Heart left ventricle (tissue), 16 donors: ENCODE measurements at regions not wholly inside any gene's neighbourhood (a gene's known extent, or its start where the extent isn't known, plus 50 kb on each side); places are given as distances from the start of the nearest gene placed in this dataset.

Source experiments
- ATAC-seq, 4 donors: fragments of 200-7000 bp; cut with Tn5 transposase; one replicate each; pipeline ENCODE4 v1.9.1; 2020 to 2022; ENCODE audit warnings: moderate library complexity in 4 of 4, mild to moderate bottlenecking in 3 of 4, moderate number of reproducible peaks in 1 of 4
- DNase-seq, 5 donors: peaks; one replicate each; pipeline ENCODE4 v3.0.0-alpha.2; 2020
- H3K27ac ChIP-seq, 12 donors: fragments of 200-600 bp; sonication (generic) in 4 of 12; one replicate each; pipeline versions ENCODE4 v1.5.0 to v1.8.0; 2016 to 2022; ENCODE audit warnings: mild to moderate bottlenecking in 2 of 12
- H3K27me3 ChIP-seq, 9 donors: fragments of 200-600 bp; sonication (generic) in 2 of 9; one replicate each; pipeline versions ENCODE4 v1.5.1 to v1.8.0; 2016 to 2022; ENCODE audit warnings: mild to moderate bottlenecking in 3 of 9
- H3K36me3 ChIP-seq, 9 donors: fragments of 200-600 bp; sonication (generic) in 2 of 9; one replicate each; pipeline versions ENCODE4 v1.5.0 to v1.8.0; 2018 to 2022; ENCODE audit warnings: mild to moderate bottlenecking in 2 of 9
- H3K4me1 ChIP-seq, 12 donors: fragments of 200-600 bp; sonication (generic) in 4 of 12; one replicate each; pipeline versions ENCODE4 v1.5.0 to v1.8.0; 2016 to 2022; ENCODE audit warnings: mild to moderate bottlenecking in 3 of 12
- H3K4me3 ChIP-seq, 12 donors: fragments of 200-600 bp; sonication (generic) in 4 of 12; one replicate each; pipeline versions ENCODE4 v1.5.0 to v1.8.0; 2017 to 2022; ENCODE audit warnings: mild to moderate bottlenecking in 9 of 12, moderate library complexity in 4 of 12
- H3K9me3 ChIP-seq, 12 donors: fragments of 200-600 bp; sonication (generic) in 4 of 12; one replicate each; pipeline versions ENCODE4 v1.5.0 to v1.8.0; 2016 to 2022; ENCODE audit warnings: mild to moderate bottlenecking in 1 of 12
- CTCF ChIP-seq, 12 donors: fragments of 200-600 bp; sonication (generic) in 4 of 12; IDR thresholded peaks; one replicate each; pipeline versions ENCODE4 v1.5.0 to v1.8.0; 2018 to 2022; ENCODE audit warnings: antibody characterized with exemption in 12 of 12, mild to moderate bottlenecking in 5 of 12
- POLR2A ChIP-seq, 2 donors: fragments of 450-650 bp; IDR thresholded peaks; one replicate each; pipeline ENCODE4 v1.6.1; 2017; ENCODE audit warnings: antibody characterized with exemption in 2 of 2, mild to moderate bottlenecking in 2 of 2, moderate library complexity in 2 of 2
- WGBS, 4 donors: extraction: QIAGEN DNeasy Blood & Tissue Kit in 2 of 4; methylation state at CpG; one replicate each; pipeline versions ENCODE4 v1.1.5 to v1.1.7; 2013 to 2018; 5-methylcytosine and 5-hydroxymethylcytosine counted together
- intact Hi-C, 10 donors: fragments of 100-400 bp; cut with DNase I; formaldehyde crosslinking; loops; one replicate each; pipeline versions ENCODE4 v1.11.1 to v1.14.2; 2022
- donor health status: ischemic (EF 13 %, LVEDD 7.1; RV severe dilation, severe dysfunction).
- donor health status: healthy with polysubstance abuse.
- donor health status: DM: no; HTN: yes; CAD: no.
- donor health status: DM: no; HTN: no; CAD: no.
- donor health status: ischemic (EF 25% LVEDD 6.9; RV normal size, moderate dysfunction).
- donor health status: ischemic (EF 25% LVEDD 5.7; RV mildly dilated, moderate dysfunction).
- donor health status: healthy.
- donor health status: DM: yes; HTN: yes; CAD: no.
- donor health status: ischemic (EF 35%, LVEDD 5.7; RV mildly dilated, moderate dysfunction).
- donor health status: nonischemic (EF 11% LVEDD 7.7; RV severe dilation, severe dysfunction).
- donor health status: DM: yes; HTN: yes; CAD: no.
- donor health status: PGD.
- donor health status: ischemic (EF 29% LVEDD 5.4; RV normal size, mild dysfunction).
- donor health status: nonischemic (EF 23%, LVEDD 6.1; RV moderate dilation, normal function).

GRCh38 chr14:49313108-49313507, 273.1 kb downstream of the RPS29 start:
- intact Hi-C loops, result no loop called here
- DNase-seq, result no peak
- no peaks in the 10 kb centered on the region for H3K4me1 ChIP-seq
- no peaks in the 10 kb centered on the region for H3K9me3 ChIP-seq
- TF ChIP-seq POLR2A (IDR thresholded peaks at IDR 0.05), result no peak
- no peak for TF ChIP-seq CTCF (IDR thresholded peaks at IDR 0.05)
- H3K4me3 ChIP-seq, result no peak overlapping the region
- no peaks in the 10 kb centered on the region for H3K27me3 ChIP-seq
- no peak overlapping the region for H3K27ac ChIP-seq
- ATAC-seq, result no peak
- H3K36me3 ChIP-seq, result no peaks in the 10 kb centered on the region

- ATAC-seq (no peak), DNase-seq (no peak)
- Histone ChIP-seq H3K27ac (no peak overlapping the region), H3K4me1 (no peaks in the 10 kb centered on the region), H3K27me3 (no peaks in the 10 kb centered on the region), H3K9me3 (no peaks in the 10 kb centered on the region), H3K36me3 (no peaks in the 10 kb centered on the region), H3K4me3 (no peak overlapping the region)
- no peak for TF ChIP-seq POLR2A (IDR thresholded peaks at IDR 0.05)
- TF ChIP-seq CTCF (IDR thresholded peaks at IDR 0.05), result no peak
- intact Hi-C loops, result no loop called here
Measured at GRCh38 chr14:49310298-49310697, 275.9 kb downstream of the RPS29 start.

GRCh38 chr14:49306152-49306751, 279.9 kb downstream of the RPS29 start:
- no peak overlapping the region for H3K27ac ChIP-seq
- H3K27me3 ChIP-seq, result no peaks in the 10 kb centered on the region
- no peaks in the 10 kb centered on the region for H3K36me3 ChIP-seq
- TF ChIP-seq POLR2A (IDR thresholded peaks at IDR 0.05) (no peak), CTCF (IDR thresholded peaks at IDR 0.05) (peak in 7 of 12 donors; percentile 7 to 50 (median 28))
- no peaks in the 10 kb centered on the region for H3K4me1 ChIP-seq
- DNase-seq (no peak), ATAC-seq (no peak)
- no peaks in the 10 kb centered on the region for H3K9me3 ChIP-seq
- 0 to 2% (median 2%) methylated on average over 1 of the region's 1 CpG for WGBS, 4 donors
- intact Hi-C loops, result loop anchor here in 1 of 10 donors (10.0 kb wide), 1 partner anchor 1391 kb away; no protein-coding TSS in a partner anchor
- H3K4me3 ChIP-seq, result no peak overlapping the region

- Histone ChIP-seq H3K36me3 (no peaks in the 10 kb centered on the region), H3K27me3 (no peaks in the 10 kb centered on the region), H3K4me3 (no peak overlapping the region), H3K4me1 (no peaks in the 10 kb centered on the region), H3K27ac (no peak overlapping the region), H3K9me3 (no peaks in the 10 kb centered on the region)
- no peak for TF ChIP-seq POLR2A (IDR thresholded peaks at IDR 0.05)
- TF ChIP-seq CTCF (IDR thresholded peaks at IDR 0.05), result no peak
- intact Hi-C loops, result loop anchor here in 1 of 10 donors (10.0 kb wide), 1 partner anchor 1389 kb away; no protein-coding TSS in a partner anchor
- WGBS, 4 donors, result 8 to 24% (median 17%) methylated on average over 5 of the region's 5 CpGs
- no peak for DNase-seq
- ATAC-seq, result no peak
Measured at GRCh38 chr14:49303946-49304516, 282.1 kb downstream of the RPS29 start.
